Astrocyte of the cerebellum (primary cell): ENCODE measurements at regions not wholly inside any gene's neighbourhood (a gene's known extent, or its start where the extent isn't known, plus 50 kb on each side); places are given as distances from the start of the nearest gene placed in this dataset.
"Not testable (repeated sequence)": the region's sequence is repeated elsewhere in the genome, so short reads cannot be mapped to it uniquely, and the experiment has no call there.

Source experiments
- DNase-seq: peaks from one replicate; pipeline ENCODE4 v3.0.0-alpha.2; 2011; ENCODE audit warnings: low read depth
- H3K4me3 ChIP-seq: 2 replicates; pipeline ENCODE4 v1.5.1; 2011; ENCODE audit warnings: mild to moderate bottlenecking, low read depth, low read length, moderate library complexity
- CTCF ChIP-seq: IDR thresholded peaks from 2 replicates; pipeline ENCODE4 v1.5.1; 2012; ENCODE audit warnings: low read length, low read depth, moderate library complexity, mild to moderate bottlenecking; ENCODE audit errors: missing control alignments
- in situ Hi-C: cut with HindIII; loops from 2 replicates; pipeline ENCODE4 v1.10.0; 2017; ENCODE audit warnings: low sequenced_read_pairs

GRCh38 chr9:94183240-94183999, 75.7 kb upstream of the ZNF169 start:
- DNase-seq, result no peak
- no peak overlapping the region for H3K4me3 ChIP-seq
- in situ Hi-C loops, result loop anchor here (5.0 kb wide), 1 partner anchor 106 kb away; no protein-coding TSS in a partner anchor
- TF ChIP-seq CTCF, result no peak

GRCh38 chr9:94188246-94188645, 70.9 kb upstream of the ZNF169 start:
- no peak overlapping the region for H3K4me3 ChIP-seq
- TF ChIP-seq CTCF, result no peak
- DNase-seq, result no peak
- in situ Hi-C loops, result no loop called here

GRCh38 chr9:94191706-94192105, 67.4 kb upstream of the ZNF169 start:
- H3K4me3 ChIP-seq, in situ Hi-C loops, DNase-seq: not testable (repeated sequence)

- in situ Hi-C loops, result no loop called here
- H3K4me3 ChIP-seq, result no peak overlapping the region
- TF ChIP-seq CTCF, result no peak
- DNase-seq, result no peak
These were observed 60.7 kb upstream of the ZNF169 start for GRCh38 chr9:94198414-94198813.

- DNase-seq, result no peak
- no peak overlapping the region for H3K4me3 ChIP-seq
- TF ChIP-seq CTCF, result no peak
- in situ Hi-C loops, result no loop called here
These were observed 59.3 kb upstream of the ZNF169 start for GRCh38 chr9:94199776-94200175.

- no peak overlapping the region for H3K4me3 ChIP-seq
- no peak for DNase-seq
- TF ChIP-seq CTCF, result no peak
- in situ Hi-C loops, result no loop called here
These were observed 54.9 kb upstream of the ZNF169 start for GRCh38 chr9:94204174-94204573.

GRCh38 chr9:94207781-94208180, 51.3 kb upstream of the ZNF169 start:
- TF ChIP-seq CTCF, result no peak
- in situ Hi-C loops, result no loop called here

More at GRCh38 chr9:94207781-94208180, 51.3 kb upstream of the ZNF169 start:
- DNase-seq, result no peak
- H3K4me3 ChIP-seq, result no peak overlapping the region
